B cell (primary cell): ENCODE measurements at regions not wholly inside any gene's neighbourhood (a gene's known extent, or its start where the extent isn't known, plus 50 kb on each side); places are given as distances from the start of the nearest gene placed in this dataset.

Source experiments
- ATAC-seq: fragments of 200-7000 bp; cut with Tn5 transposase; one replicate; pipeline ENCODE4 v1.10.0; 2021; ENCODE audit warnings: low read depth, mild to moderate bottlenecking, moderate number of reproducible peaks, moderate library complexity
- CTCF ChIA-PET: fragments of 350-600 bp; sonication (Branson Sonifier 250); formaldehyde crosslinking; loops from one replicate; lab custom pipeline; 2021; ENCODE audit warnings: antibody characterized with exemption, inconsistent platforms; lab: Charles Lee
- POLR2A ChIA-PET: fragments of 350-600 bp; sonication (Branson Sonifier 250); formaldehyde crosslinking; loops from one replicate; lab custom pipeline; 2021; ENCODE audit warnings: antibody characterized with exemption; lab: Charles Lee
- DNase-seq: peaks from one replicate; pipeline ENCODE4 v3.0.0; 2013
- H2AFZ ChIP-seq: 2 replicates; pipeline ENCODE4 v1.6.1; 2012; ENCODE audit warnings: mild to moderate bottlenecking, low read depth, low read length; ENCODE audit not compliant: insufficient read depth, poor library complexity, severe bottlenecking
- H3K27ac ChIP-seq, 2 donors: 1 replicate in 1 of 2; 2 replicates in 1 of 2; pipeline ENCODE4 v1.5.1; 2012 to 2013; ENCODE audit warnings: low read length in 2 of 2, mild to moderate bottlenecking in 2 of 2, moderate library complexity in 1 of 2
- H3K27me3 ChIP-seq, 4 experiments: fragments of 200-600 bp in 1 of 4; sonication (generic) in 1 of 4; replicated peaks in 1 of 4; 1 replicate in 2 of 4; 2 replicates in 2 of 4; pipeline versions ENCODE4 v1.6.1 to v1.7.0; 2013 to 2016; ENCODE audit warnings: low read length in 3 of 4, mild to moderate bottlenecking in 2 of 4, mixed read lengths in 1 of 4, moderate library complexity in 1 of 4; ENCODE audit not compliant: insufficient read depth in 4 of 4, control insufficient read depth in 3 of 4; ENCODE audit errors: control extremely low read depth in 1 of 4
- H3K36me3 ChIP-seq, 2 experiments: replicated peaks in 1 of 2; 1 replicate in 1 of 2; 2 replicates in 1 of 2; pipeline versions ENCODE4 v1.6.1 to v1.7.1; 2013; ENCODE audit warnings: low read length in 1 of 2; ENCODE audit not compliant: insufficient read depth in 2 of 2, control insufficient read depth in 1 of 2; ENCODE audit errors: control extremely low read depth in 1 of 2, extremely low read depth in 1 of 2
- H3K4me1 ChIP-seq, 2 donors: fragments of 200-600 bp in 1 of 2; sonication (generic) in 1 of 2; 1 replicate in 1 of 2; 2 replicates in 1 of 2; pipeline versions ENCODE4 v1.5.1 to v1.6.1; 2013 to 2017; ENCODE audit warnings: low read length in 2 of 2; ENCODE audit not compliant: control insufficient read depth in 2 of 2, insufficient read depth in 2 of 2
- H3K4me2 ChIP-seq: replicated peaks from 2 replicates; pipeline ENCODE3; 2012; ENCODE audit warnings: mild to moderate bottlenecking, low read depth, low read length; ENCODE audit not compliant: poor library complexity, severe bottlenecking
- H3K4me3 ChIP-seq, 5 experiments: fragments of 200-600 bp in 1 of 5; sonication (generic) in 1 of 5; 1 replicate in 3 of 5; 2 replicates in 2 of 5; pipeline versions ENCODE4 v1.5.1 to v1.7.0; 2011 to 2016; ENCODE audit warnings: low read length in 4 of 5, mild to moderate bottlenecking in 4 of 5, low read depth in 2 of 5, control low read depth in 1 of 5, moderate library complexity in 1 of 5; ENCODE audit not compliant: insufficient read depth in 1 of 5; ENCODE audit errors: control extremely low read depth in 1 of 5, extremely low read depth in 1 of 5
- H3K79me2 ChIP-seq: fragments of 200-600 bp; sonication (generic); one replicate; pipeline ENCODE4 v1.6.0; 2016; ENCODE audit warnings: low read length; ENCODE audit not compliant: control insufficient read depth, insufficient read depth
- H3K9ac ChIP-seq: fragments of 200-600 bp; sonication (generic); 2 replicates; pipeline ENCODE4 v1.6.1; 2017; ENCODE audit warnings: mild to moderate bottlenecking, low read length, moderate library complexity
- H3K9me3 ChIP-seq, 3 donors: one replicate each; pipeline versions ENCODE4 v1.6.1 to v1.7.1; 2013; ENCODE audit warnings: low read length in 2 of 3; ENCODE audit not compliant: control insufficient read depth in 2 of 3, insufficient read depth in 1 of 3; ENCODE audit errors: control extremely low read depth in 1 of 3
- H4K20me1 ChIP-seq: 2 replicates; pipeline ENCODE4 v1.6.0; 2012; ENCODE audit warnings: mild to moderate bottlenecking, low read length; ENCODE audit not compliant: insufficient read depth, control insufficient read depth, poor library complexity, severe bottlenecking
- H3K27ac Mint-ChIP-seq: one replicate; pipeline ENCODE4 v1.8.0; 2021; ENCODE audit warnings: mixed read lengths
- H3K27me3 Mint-ChIP-seq: one replicate; pipeline ENCODE4 v1.8.0; 2021; ENCODE audit warnings: mixed read lengths
- H3K4me1 Mint-ChIP-seq: one replicate; pipeline ENCODE4 v1.8.0; 2021; ENCODE audit warnings: mixed read lengths
- H3K4me3 Mint-ChIP-seq: one replicate; pipeline ENCODE4 v1.8.0; 2021; ENCODE audit warnings: mixed read lengths
- H3K9me3 Mint-ChIP-seq: one replicate; pipeline ENCODE4 v1.8.0; 2022; ENCODE audit warnings: mixed read lengths; ENCODE audit not compliant: insufficient read depth
- CTCF ChIP-seq: fragments of 200-600 bp; IDR thresholded peaks from one replicate; pipeline ENCODE4 v1.8.0; 2022; ENCODE audit warnings: antibody characterized with exemption, mild to moderate bottlenecking
- EZH2 ChIP-seq: IDR thresholded peaks from 2 replicates; pipeline ENCODE4 v1.6.1; 2012; ENCODE audit warnings: borderline replicate concordance, low read depth, mild to moderate bottlenecking, moderate library complexity, low read length; ENCODE audit not compliant: insufficient read depth, poor library complexity, severe bottlenecking
- WGBS: methylation state at CpG from one replicate; pipeline ENCODE4 v1.1.5; 2013; ENCODE audit warnings: missing lambda C conversion rate; ENCODE audit not compliant: insufficient coverage; 5-methylcytosine and 5-hydroxymethylcytosine counted together
- intact Hi-C: fragments of 100-400 bp; cut with micrococcal nuclease; formaldehyde crosslinking; loops from one replicate; pipeline ENCODE4 v1.10.0; 2022

GRCh38 chr9:31321686-31322085 is 1062.8 kb upstream of the ACO1 start:
- Histone ChIP-seq H3K4me1 (peaks cover 8 to 13% of the 10 kb centered on the region in 2 donors), H3K36me3 (no peaks in the 10 kb centered on the region), H3K27ac (no peak overlapping the region), H2AFZ (no peak overlapping the region), H3K27me3 (no peaks in the 10 kb centered on the region), H3K4me2 (no peak overlapping the region), H3K9me3 (peaks cover 0 to 4% (median 0%) of the 10 kb centered on the region in 3 donors), H4K20me1 (no peaks in the 10 kb centered on the region), H3K9ac (no peak overlapping the region), H3K79me2 (no peaks in the 10 kb centered on the region), H3K4me3 (no peak overlapping the region)
- Mint-ChIP-seq H3K27ac (no peak overlapping the region), H3K4me3 (no peak overlapping the region), H3K4me1 (peaks cover 10% of the 10 kb centered on the region), H3K9me3 (no peaks in the 10 kb centered on the region), H3K27me3 (no peaks in the 10 kb centered on the region)
- WGBS = 93% methylated on average over 3 of the region's 3 CpGs
- ATAC-seq = no peak
- TF ChIP-seq CTCF (no peak), EZH2 (no peak)
- ChIA-PET POLR2A (no interaction called here), CTCF (no interaction called here)
- intact Hi-C loops = no loop called here
- no peak for DNase-seq

GRCh38 chr9:31323726-31324444 is 1060.6 kb upstream of the ACO1 start:
- Mint-ChIP-seq H3K27me3 (no peaks in the 10 kb centered on the region), H3K4me1 (peaks cover 10% of the 10 kb centered on the region), H3K9me3 (no peaks in the 10 kb centered on the region), H3K4me3 (no peak overlapping the region), H3K27ac (peak overlapping the region; percentile 16)
- peak overlapping the region; percentile 29 for H3K4me2 ChIP-seq
- ChIA-PET CTCF (no interaction called here), POLR2A (no interaction called here)
- peak overlapping the region; percentile 64 for H2AFZ ChIP-seq
- intact Hi-C loops = no loop called here
- no peaks in the 10 kb centered on the region for H3K27me3 ChIP-seq
- no peak overlapping the region for H3K4me3 ChIP-seq
- H3K9ac ChIP-seq = no peak overlapping the region
- H3K4me1 ChIP-seq = peaks cover 8 to 13% of the 10 kb centered on the region in 2 donors
- ATAC-seq = peak; percentile 14
- H3K9me3 ChIP-seq = peaks cover 0 to 4% (median 0%) of the 10 kb centered on the region in 3 donors
- TF ChIP-seq CTCF = no peak
- no peak for TF ChIP-seq EZH2
- H3K36me3 ChIP-seq = no peaks in the 10 kb centered on the region
- no peak for DNase-seq
- no peaks in the 10 kb centered on the region for H4K20me1 ChIP-seq
- H3K79me2 ChIP-seq = no peaks in the 10 kb centered on the region
- H3K27ac ChIP-seq = peak overlapping the region; percentile 15 to 48
- 0% methylated on average over 1 of the region's 2 CpGs for WGBS
